Keratinocyte (primary cell): ENCODE measurements at regions not wholly inside any gene's neighbourhood (a gene's known extent, or its start where the extent isn't known, plus 50 kb on each side); places are given as distances from the start of the nearest gene placed in this dataset.

Experiments used
- EZH2 ChIP-seq: IDR thresholded peaks from one replicate; pipeline ENCODE4 v1.6.1; 2012; ENCODE audit warnings: inconsistent platforms, mild to moderate bottlenecking, low read length, moderate library complexity
- TF ChIP-seq, protein P1 (sequence below), 3 experiments: IDR thresholded peaks in 1 of 3; conservative IDR thresholded peaks in 1 of 3; optimal IDR thresholded peaks in 1 of 3; 2 replicates in 2 of 3; 3 replicates in 1 of 3; pipeline versions ENCODE3 to v1.5.1; 2011; ENCODE audit warnings: low read length in 3 of 3, mild to moderate bottlenecking in 3 of 3, moderate library complexity in 2 of 3, control low read depth in 1 of 3, inconsistent platforms in 1 of 3; ENCODE audit not compliant: insufficient read depth in 2 of 3; ENCODE audit errors: extremely low read depth in 1 of 3

DNA sequence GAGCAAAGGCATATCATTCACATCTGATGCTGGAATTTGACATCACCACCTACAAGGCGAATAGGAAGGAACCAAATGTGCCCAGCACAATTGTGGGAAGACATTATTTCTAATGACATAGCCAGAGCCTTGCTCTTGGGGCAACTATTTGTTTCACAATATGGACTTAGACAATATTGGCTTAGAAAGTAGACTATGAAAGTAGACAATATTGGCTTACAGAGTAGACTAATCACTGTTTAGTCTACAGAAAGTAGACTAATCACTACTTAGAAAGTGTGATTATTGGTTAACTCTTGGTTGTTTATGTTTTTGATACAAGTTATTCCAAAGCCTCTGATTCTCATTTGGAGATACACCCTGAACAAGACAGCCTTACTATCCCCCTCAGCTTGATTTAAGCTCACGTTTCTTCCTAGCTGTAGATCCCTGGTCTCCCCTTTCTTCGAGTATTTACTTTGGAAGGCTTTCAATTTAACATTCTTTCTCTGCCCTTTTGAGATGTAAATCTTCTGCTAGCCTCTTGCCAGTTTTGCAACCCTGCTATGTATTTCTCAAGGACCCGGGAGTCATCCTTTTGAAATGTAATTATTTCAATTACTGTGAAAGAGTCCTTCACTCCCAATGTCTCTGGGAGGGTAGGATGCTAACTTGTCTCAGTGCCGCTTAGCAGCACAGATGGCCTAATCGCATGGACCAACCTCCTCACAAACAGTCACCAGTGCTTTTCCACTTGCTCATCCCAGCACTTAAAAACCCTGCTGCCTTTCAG, 843.2 kb downstream of the GALC start:
- TF ChIP-seq, protein P1, sequence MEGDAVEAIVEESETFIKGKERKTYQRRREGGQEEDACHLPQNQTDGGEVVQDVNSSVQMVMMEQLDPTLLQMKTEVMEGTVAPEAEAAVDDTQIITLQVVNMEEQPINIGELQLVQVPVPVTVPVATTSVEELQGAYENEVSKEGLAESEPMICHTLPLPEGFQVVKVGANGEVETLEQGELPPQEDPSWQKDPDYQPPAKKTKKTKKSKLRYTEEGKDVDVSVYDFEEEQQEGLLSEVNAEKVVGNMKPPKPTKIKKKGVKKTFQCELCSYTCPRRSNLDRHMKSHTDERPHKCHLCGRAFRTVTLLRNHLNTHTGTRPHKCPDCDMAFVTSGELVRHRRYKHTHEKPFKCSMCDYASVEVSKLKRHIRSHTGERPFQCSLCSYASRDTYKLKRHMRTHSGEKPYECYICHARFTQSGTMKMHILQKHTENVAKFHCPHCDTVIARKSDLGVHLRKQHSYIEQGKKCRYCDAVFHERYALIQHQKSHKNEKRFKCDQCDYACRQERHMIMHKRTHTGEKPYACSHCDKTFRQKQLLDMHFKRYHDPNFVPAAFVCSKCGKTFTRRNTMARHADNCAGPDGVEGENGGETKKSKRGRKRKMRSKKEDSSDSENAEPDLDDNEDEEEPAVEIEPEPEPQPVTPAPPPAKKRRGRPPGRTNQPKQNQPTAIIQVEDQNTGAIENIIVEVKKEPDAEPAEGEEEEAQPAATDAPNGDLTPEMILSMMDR (optimal IDR thresholded peaks at IDR 0.05 in 1 of 3, IDR thresholded peaks at IDR 0.05 in 1 of 3, conservative IDR thresholded peaks at IDR 0.05 in 1 of 3; ENCODE audit: extremely low read depth in 1 of 3, insufficient read depth in 2 of 3, low read length in 3 of 3) = no peak
- TF ChIP-seq EZH2 = no peak
